DND-41 (cell line): ENCODE measurements at regions not wholly inside any gene's neighbourhood (a gene's known extent, or its start where the extent isn't known, plus 50 kb on each side); places are given as distances from the start of the nearest gene placed in this dataset.

ENCODE experiments used
- ATAC-seq: fragments of 200-7000 bp; cut with Tn5 transposase; 3 replicates; pipeline ENCODE4 v1.9.1; 2021; ENCODE audit warnings: low read depth; ENCODE audit not compliant: insufficient read depth
- DNase-seq: peaks from one replicate; pipeline ENCODE4 v3.0.0-alpha.2; 2020
- H2AFZ ChIP-seq: 2 replicates; pipeline ENCODE4 v1.6.0; 2012; ENCODE audit warnings: low read depth, low read length
- H3K27ac ChIP-seq: 2 replicates; pipeline ENCODE4 v1.5.1; 2012; ENCODE audit warnings: low read length, inconsistent platforms
- H3K27me3 ChIP-seq: fragments of 200-600 bp; sonication (generic); 2 replicates; pipeline ENCODE4 v1.6.0; 2012; ENCODE audit warnings: low read length, mild to moderate bottlenecking, inconsistent platforms; ENCODE audit not compliant: insufficient read depth, poor library complexity
- H3K36me3 ChIP-seq: 2 replicates; pipeline ENCODE4 v1.5.1; 2012; ENCODE audit warnings: low read length, inconsistent platforms; ENCODE audit not compliant: insufficient read depth
- H3K4me1 ChIP-seq: 2 replicates; pipeline ENCODE4 v1.5.1; 2012; ENCODE audit warnings: mild to moderate bottlenecking, low read length; ENCODE audit not compliant: insufficient read depth
- H3K4me2 ChIP-seq: 2 replicates; pipeline ENCODE4 v1.6.0; 2012; ENCODE audit warnings: mild to moderate bottlenecking, moderate library complexity, low read length, inconsistent platforms; ENCODE audit not compliant: insufficient read depth
- H3K4me3 ChIP-seq, 2 experiments: fragments of 200-600 bp in 1 of 2; shearing (Covaris generic) in 1 of 2; 2 replicates each; pipeline ENCODE4 v1.5.1; 2012 to 2016; ENCODE audit warnings: inconsistent platforms in 2 of 2, low read length in 2 of 2, mild to moderate bottlenecking in 2 of 2, low read depth in 1 of 2, moderate library complexity in 1 of 2
- H3K79me2 ChIP-seq: 2 replicates; pipeline ENCODE4 v1.6.0; 2012; ENCODE audit warnings: low read length, inconsistent platforms; ENCODE audit not compliant: insufficient read depth
- H3K9ac ChIP-seq: 2 replicates; pipeline ENCODE4 v1.6.0; 2012; ENCODE audit warnings: low read depth, mild to moderate bottlenecking, inconsistent platforms, low read length, moderate library complexity
- H3K9me3 ChIP-seq: 2 replicates; pipeline ENCODE4 v1.5.1; 2012; ENCODE audit warnings: low read length, moderate library complexity, mild to moderate bottlenecking, inconsistent platforms; ENCODE audit not compliant: insufficient read depth, severe bottlenecking
- H4K20me1 ChIP-seq: 2 replicates; pipeline ENCODE4 v1.6.0; 2012; ENCODE audit warnings: low read length; ENCODE audit not compliant: insufficient read depth
- CTCF ChIP-seq: IDR thresholded peaks from 2 replicates; pipeline ENCODE4 v1.5.1; 2012; ENCODE audit warnings: borderline replicate concordance, low read length, moderate library complexity, mild to moderate bottlenecking; ENCODE audit not compliant: poor library complexity, severe bottlenecking; ENCODE audit errors: extremely low read depth
- EZH2 ChIP-seq: IDR thresholded peaks from 3 replicates; pipeline ENCODE4 v1.6.1; 2012; ENCODE audit warnings: borderline replicate concordance, low read depth, mild to moderate bottlenecking, moderate library complexity, low read length, inconsistent platforms; ENCODE audit not compliant: severe bottlenecking

- Histone ChIP-seq H2AFZ (no peak overlapping the region), H3K27me3 (no peaks in the 10 kb centered on the region), H3K27ac (no peak overlapping the region), H3K36me3 (no peaks in the 10 kb centered on the region), H3K79me2 (no peaks in the 10 kb centered on the region), H3K9me3 (peaks cover 2% of the 10 kb centered on the region), H3K4me3 (no peak overlapping the region), H3K4me1 (no peaks in the 10 kb centered on the region), H3K4me2 (no peak overlapping the region), H4K20me1 (no peaks in the 10 kb centered on the region), H3K9ac (no peak overlapping the region)
- ATAC-seq (no peak), DNase-seq (no peak)
- TF ChIP-seq CTCF (no peak), EZH2 (no peak)
Observed at GRCh38 chr5:67343835-67344234, 147.2 kb upstream of the CD180 start.

GRCh38 chr5:67341478-67341877 lies 144.9 kb upstream of the CD180 start:
- Histone ChIP-seq H3K36me3 (no peaks in the 10 kb centered on the region), H3K79me2 (no peaks in the 10 kb centered on the region), H3K9me3 (peaks cover 2% of the 10 kb centered on the region), H3K4me1 (no peaks in the 10 kb centered on the region), H3K9ac (no peak overlapping the region), H3K4me2 (no peak overlapping the region), H2AFZ (no peak overlapping the region), H3K27ac (no peak overlapping the region), H3K27me3 (no peaks in the 10 kb centered on the region), H3K4me3 (no peak overlapping the region), H4K20me1 (no peaks in the 10 kb centered on the region)
- no peak for ATAC-seq
- DNase-seq = no peak
- TF ChIP-seq EZH2 (no peak), CTCF (no peak)

- H3K4me3 ChIP-seq = no peak overlapping the region
- no peak overlapping the region for H3K9ac ChIP-seq
- H3K36me3 ChIP-seq = no peaks in the 10 kb centered on the region
- H3K79me2 ChIP-seq = no peaks in the 10 kb centered on the region
- no peak overlapping the region for H3K27ac ChIP-seq
- DNase-seq (no peak), ATAC-seq (no peak)
- no peak overlapping the region for H2AFZ ChIP-seq
- TF ChIP-seq EZH2 (no peak), CTCF (no peak)
- no peaks in the 10 kb centered on the region for H4K20me1 ChIP-seq
- H3K4me1 ChIP-seq = no peaks in the 10 kb centered on the region
- H3K4me2 ChIP-seq = no peak overlapping the region
- no peaks in the 10 kb centered on the region for H3K9me3 ChIP-seq
- no peaks in the 10 kb centered on the region for H3K27me3 ChIP-seq
Observed at GRCh38 chr5:67339219-67339767, 142.7 kb upstream of the CD180 start.

- Histone ChIP-seq H3K9me3 (no peaks in the 10 kb centered on the region), H3K79me2 (no peaks in the 10 kb centered on the region), H3K9ac (no peak overlapping the region), H4K20me1 (no peaks in the 10 kb centered on the region), H3K27me3 (no peaks in the 10 kb centered on the region), H3K27ac (no peak overlapping the region), H3K4me2 (no peak overlapping the region), H3K36me3 (no peaks in the 10 kb centered on the region), H3K4me3 (no peak overlapping the region), H3K4me1 (no peaks in the 10 kb centered on the region), H2AFZ (no peak overlapping the region)
- no peak for TF ChIP-seq CTCF
- TF ChIP-seq EZH2 = no peak
- DNase-seq = no peak
- no peak for ATAC-seq
Observed at GRCh38 chr5:67338421-67338820, 141.8 kb upstream of the CD180 start.
